ENCODE measurements at regions not wholly inside any gene's neighbourhood (a gene's known extent, or its start where the extent isn't known, plus 50 kb on each side); places are given as distances from the start of the nearest gene placed in this dataset.

DNA sequence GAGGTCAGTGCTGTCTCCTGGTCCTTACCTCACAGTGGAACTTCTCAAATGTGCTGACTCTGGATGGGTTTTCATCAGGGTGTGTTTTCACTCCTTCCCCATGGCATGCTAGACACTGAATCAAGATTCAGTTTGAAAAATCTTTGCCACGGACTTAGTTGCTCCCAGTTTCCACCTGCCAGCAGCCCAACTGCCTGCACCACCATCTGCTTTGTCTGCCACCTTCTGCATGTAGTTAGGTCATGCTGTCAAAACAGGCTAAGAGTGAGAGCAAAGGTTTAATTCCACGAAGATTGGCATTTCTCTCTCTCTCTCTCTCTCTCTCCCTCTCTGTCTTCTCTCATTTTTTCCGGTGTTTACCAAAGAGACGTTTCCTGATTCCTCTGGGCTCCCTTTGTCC is 258.0 kb upstream of the EDNRA start:
- H3K4me3 Mint-ChIP-seq = no peak overlapping the region
- TF ChIP-seq JAZF1 (CRISPR knock-in tag; IDR thresholded peaks at IDR 0.05) (no peak), SOX15 (CRISPR knock-in tag; IDR thresholded peaks at IDR 0.05) (no peak), CREB1 (CRISPR knock-in tag; IDR thresholded peaks at IDR 0.05) (no peak), ZNF396 (CRISPR knock-in tag; IDR thresholded peaks at IDR 0.05; ENCODE audit: borderline replicate concordance) (no peak), ZNF317 (CRISPR knock-in tag; IDR thresholded peaks at IDR 0.05; ENCODE audit: borderline replicate concordance, low read depth) (no peak), E2F4 (CRISPR knock-in tag; IDR thresholded peaks at IDR 0.05; ENCODE audit: borderline replicate concordance, low read depth) (no peak), JUN (CRISPR knock-in tag; IDR thresholded peaks at IDR 0.05) (no peak), ZNF671 (CRISPR knock-in tag; IDR thresholded peaks at IDR 0.05) (no peak), CREM (CRISPR knock-in tag; IDR thresholded peaks at IDR 0.05) (no peak), ZNF416 (CRISPR knock-in tag; IDR thresholded peaks at IDR 0.05) (no peak), CDX4 (CRISPR knock-in tag; IDR thresholded peaks at IDR 0.05; ENCODE audit: borderline replicate concordance) (no peak), GRHL2 (CRISPR knock-in tag; IDR thresholded peaks at IDR 0.05; ENCODE audit: insufficient replicate concordance, severe bottlenecking) (no peak), PRDM15 (CRISPR knock-in tag; IDR thresholded peaks at IDR 0.05) (no peak), ZNF138 (CRISPR knock-in tag; conservative IDR thresholded peaks at IDR 0.05) (no peak)
- H3K4me1 Mint-ChIP-seq = no peaks in the 10 kb centered on the region
- H3K27ac Mint-ChIP-seq = no peak overlapping the region
- DNase-seq (ENCODE audit: low spot score) = no peak
- no peaks in the 10 kb centered on the region for H3K27me3 Mint-ChIP-seq (ENCODE audit: low read depth)
- ChIA-PET CTCF (no interaction called here), POLR2A (no interaction called here)
- peaks cover 8% of the 10 kb centered on the region for H3K9me3 Mint-ChIP-seq
- no peak for ATAC-seq
- H3K36me3 Mint-ChIP-seq = no peaks in the 10 kb centered on the region

- POLR2A ChIA-PET = no interaction called here
- no peak for TF ChIP-seq MYBL2 (CRISPR knock-in tag; IDR thresholded peaks at IDR 0.05)
- no peak for TF ChIP-seq JAZF1 (CRISPR knock-in tag; IDR thresholded peaks at IDR 0.05)
- no peak for TF ChIP-seq ZBTB21 (CRISPR knock-in tag; IDR thresholded peaks at IDR 0.05; ENCODE audit: borderline replicate concordance)
- TF ChIP-seq ZNF281 (CRISPR knock-in tag; IDR thresholded peaks at IDR 0.05) = no peak
- no peak for TF ChIP-seq FOXP1 (CRISPR knock-in tag; IDR thresholded peaks at IDR 0.05; ENCODE audit: borderline replicate concordance)
- TF ChIP-seq GABPB1 (CRISPR knock-in tag; IDR thresholded peaks at IDR 0.05) = no peak
- TF ChIP-seq GRHL2 (CRISPR knock-in tag; IDR thresholded peaks at IDR 0.05; ENCODE audit: insufficient replicate concordance, severe bottlenecking) = no peak
- no peak for TF ChIP-seq NR3C1 (CRISPR knock-in tag; conservative IDR thresholded peaks at IDR 0.05; ENCODE audit: low read depth)
- no peak for TF ChIP-seq ATF2 (CRISPR knock-in tag; IDR thresholded peaks at IDR 0.05; ENCODE audit: borderline replicate concordance, low read depth)
- no peak for TF ChIP-seq JUN (CRISPR knock-in tag; IDR thresholded peaks at IDR 0.05)
- TF ChIP-seq, protein P1, sequence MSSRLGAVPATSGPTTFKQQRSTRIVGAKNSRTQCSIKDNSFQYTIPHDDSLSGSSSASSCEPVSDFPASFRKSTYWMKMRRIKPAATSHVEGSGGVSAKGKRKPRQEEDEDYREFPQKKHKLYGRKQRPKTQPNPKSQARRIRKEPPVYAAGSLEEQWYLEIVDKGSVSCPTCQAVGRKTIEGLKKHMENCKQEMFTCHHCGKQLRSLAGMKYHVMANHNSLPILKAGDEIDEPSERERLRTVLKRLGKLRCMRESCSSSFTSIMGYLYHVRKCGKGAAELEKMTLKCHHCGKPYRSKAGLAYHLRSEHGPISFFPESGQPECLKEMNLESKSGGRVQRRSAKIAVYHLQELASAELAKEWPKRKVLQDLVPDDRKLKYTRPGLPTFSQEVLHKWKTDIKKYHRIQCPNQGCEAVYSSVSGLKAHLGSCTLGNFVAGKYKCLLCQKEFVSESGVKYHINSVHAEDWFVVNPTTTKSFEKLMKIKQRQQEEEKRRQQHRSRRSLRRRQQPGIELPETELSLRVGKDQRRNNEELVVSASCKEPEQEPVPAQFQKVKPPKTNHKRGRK (CRISPR knock-in tag; IDR thresholded peaks at IDR 0.05; ENCODE audit: borderline replicate concordance) = no peak
- no peak for TF ChIP-seq ZNF121 (CRISPR knock-in tag; IDR thresholded peaks at IDR 0.05)
- TF ChIP-seq ELF4 (CRISPR knock-in tag; IDR thresholded peaks at IDR 0.05; ENCODE audit: low read depth) = no peak
- Mint-ChIP-seq H3K4me1 (no peaks in the 10 kb centered on the region), H3K4me3 (no peak overlapping the region), H3K36me3 (no peaks in the 10 kb centered on the region), H3K27ac (no peak overlapping the region), H3K27me3 (ENCODE audit: low read depth) (no peaks in the 10 kb centered on the region), H3K9me3 (peaks cover 8% of the 10 kb centered on the region)
- DNase-seq (ENCODE audit: low spot score) (no peak), ATAC-seq (no peak)
- CTCF ChIA-PET = no interaction called here
These were observed 257.3 kb upstream of the EDNRA start for GRCh38 chr4:147223576-147223975.

Measured in WTC11 (cell line).